WTC11 (cell line): ENCODE measurements at regions not wholly inside any gene's neighbourhood (a gene's known extent, or its start where the extent isn't known, plus 50 kb on each side); places are given as distances from the start of the nearest gene placed in this dataset.

Experiments used
- ATAC-seq: fragments of 200-7000 bp; cut with Tn5 transposase; 2 replicates; pipeline ENCODE4 v1.10.0; 2021; ENCODE audit warnings: mild to moderate bottlenecking, moderate library complexity
- CTCF ChIA-PET: fragments of 300-600 bp; sonication (Branson Sonifier 250); formaldehyde crosslinking; loops from one replicate; lab custom pipeline; 2021; ENCODE audit warnings: antibody characterized with exemption; lab: Charles Lee
- POLR2A ChIA-PET: fragments of 350-600 bp; sonication (Branson Sonifier 250); formaldehyde crosslinking; loops from one replicate; lab custom pipeline; 2021; ENCODE audit warnings: antibody characterized with exemption; lab: Charles Lee
- DNase-seq: peaks from one replicate; pipeline ENCODE4 v3.0.0; 2021; ENCODE audit warnings: low spot score
- H3K27ac Mint-ChIP-seq: 2 replicates; pipeline ENCODE4 v1.8.0; 2021; ENCODE audit warnings: mixed read lengths
- H3K27me3 Mint-ChIP-seq: 2 replicates; pipeline ENCODE4 v1.8.0; 2021; ENCODE audit warnings: low read depth, mild to moderate bottlenecking, moderate library complexity, mixed read lengths
- H3K36me3 Mint-ChIP-seq: 2 replicates; pipeline ENCODE4 v1.8.0; 2021; ENCODE audit warnings: mixed read lengths
- H3K4me1 Mint-ChIP-seq: 2 replicates; pipeline ENCODE4 v1.8.0; 2022; ENCODE audit warnings: mixed read lengths
- H3K4me3 Mint-ChIP-seq: 2 replicates; pipeline ENCODE4 v1.8.0; 2021; ENCODE audit warnings: mild to moderate bottlenecking, moderate library complexity, mixed read lengths
- H3K9me3 Mint-ChIP-seq: 2 replicates; pipeline ENCODE4 v1.8.0; 2021; ENCODE audit warnings: mixed read lengths
- AFF4 ChIP-seq: sonication (generic); formaldehyde crosslinking; IDR thresholded peaks from 2 replicates; pipeline ENCODE4 v1.8.1; 2023; ENCODE audit warnings: mild to moderate bottlenecking, missing genetic modification reagents, borderline replicate concordance
- AR ChIP-seq: fragments of 250-450 bp; sonication (Bioruptor Pico); IDR thresholded peaks from 2 replicates; pipeline ENCODE4 v1.9.0; 2021; ENCODE audit warnings: mild to moderate bottlenecking
- ATF1 ChIP-seq: sonication (generic); formaldehyde crosslinking; IDR thresholded peaks from 2 replicates; pipeline ENCODE4 v1.8.1; 2023; ENCODE audit warnings: mild to moderate bottlenecking, moderate library complexity, missing genetic modification reagents
- ATF3 ChIP-seq: sonication (generic); formaldehyde crosslinking; conservative IDR thresholded peaks from 2 replicates; pipeline ENCODE4 v1.8.1; 2022; ENCODE audit warnings: mild to moderate bottlenecking, missing genetic modification reagents
- CREB1 ChIP-seq: sonication (generic); formaldehyde crosslinking; IDR thresholded peaks from 2 replicates; pipeline ENCODE4 v1.8.0; 2023; ENCODE audit warnings: mild to moderate bottlenecking, missing genetic modification reagents
- E2F5 ChIP-seq: sonication (generic); formaldehyde crosslinking; IDR thresholded peaks from 2 replicates; pipeline ENCODE4 v1.8.1; 2022; ENCODE audit warnings: mild to moderate bottlenecking, moderate library complexity, missing genetic modification reagents
- ELF4 ChIP-seq: sonication (generic); formaldehyde crosslinking; IDR thresholded peaks from 2 replicates; pipeline ENCODE4 v1.8.1; 2022; ENCODE audit warnings: low read depth, mild to moderate bottlenecking, moderate library complexity, missing genetic modification reagents
- EMX1 ChIP-seq: fragments of 250-450 bp; sonication (Bioruptor Pico); IDR thresholded peaks from 2 replicates; pipeline ENCODE4 v1.8.0; 2021; ENCODE audit warnings: mild to moderate bottlenecking
- FOXP4 ChIP-seq: sonication (generic); formaldehyde crosslinking; IDR thresholded peaks from 2 replicates; pipeline ENCODE4 v1.8.0; 2022; ENCODE audit warnings: mild to moderate bottlenecking, missing genetic modification reagents
- GABPB1 ChIP-seq: sonication (generic); formaldehyde crosslinking; IDR thresholded peaks from 2 replicates; pipeline ENCODE4 v1.8.1; 2023; ENCODE audit warnings: mild to moderate bottlenecking, missing genetic modification reagents
- KAT7 ChIP-seq: sonication (generic); formaldehyde crosslinking; IDR thresholded peaks from 2 replicates; pipeline ENCODE4 v1.8.1; 2023; ENCODE audit warnings: missing genetic modification reagents, mild to moderate bottlenecking, borderline replicate concordance
- NFATC4 ChIP-seq: fragments of 250-450 bp; sonication (Bioruptor Pico); IDR thresholded peaks from 2 replicates; pipeline ENCODE4 v1.9.0; 2021; ENCODE audit warnings: mild to moderate bottlenecking
- NFYB ChIP-seq: sonication (generic); formaldehyde crosslinking; conservative IDR thresholded peaks from 2 replicates; pipeline ENCODE4 v1.8.0; 2022; ENCODE audit warnings: low read depth, missing genetic modification reagents
- PRRX2 ChIP-seq: fragments of 250-450 bp; sonication (Bioruptor Pico); IDR thresholded peaks from 2 replicates; pipeline ENCODE4 v1.8.0; 2021; ENCODE audit warnings: mild to moderate bottlenecking
- SOX15 ChIP-seq: fragments of 250-450 bp; sonication (Bioruptor Pico); IDR thresholded peaks from 2 replicates; pipeline ENCODE4 v1.9.0; 2021; ENCODE audit warnings: mild to moderate bottlenecking
- TEAD1 ChIP-seq: sonication (generic); formaldehyde crosslinking; IDR thresholded peaks from 2 replicates; pipeline ENCODE4 v1.8.0; 2022; ENCODE audit warnings: mild to moderate bottlenecking, missing genetic modification reagents
- USF1 ChIP-seq: sonication (generic); formaldehyde crosslinking; IDR thresholded peaks from 2 replicates; pipeline ENCODE4 v1.8.0; 2022; ENCODE audit warnings: mild to moderate bottlenecking, missing genetic modification reagents
- ZNF219 ChIP-seq: sonication (generic); formaldehyde crosslinking; IDR thresholded peaks from 2 replicates; pipeline ENCODE4 v1.8.0; 2023; ENCODE audit warnings: missing genetic modification reagents, mild to moderate bottlenecking, borderline replicate concordance

- TF ChIP-seq AFF4 (CRISPR knock-in tag) (no peak), EMX1 (CRISPR knock-in tag) (no peak)
Observed at GRCh38 chr16:85413691-85414663, 199.1 kb upstream of the GSE1 start (continued).

GRCh38 chr16:85415196-85416090, 197.7 kb upstream of the GSE1 start:
- ChIA-PET POLR2A (interaction anchor here (0.6 kb wide), 1 partner anchor 46 kb away, joined by 3 read pairs; no protein-coding TSS in a partner anchor), CTCF (interaction anchor here (0.5 to 7.9 kb wide), 119 partner anchors 10 to 582 kb away, joined by 3 to 229 read pairs (median 5); partner anchors contain the start of genes CIBAR2, GINS2, GSE1 and KIAA0513)
- DNase-seq (no peak), ATAC-seq (no peak)
- no peaks in the 10 kb centered on the region for H3K36me3 Mint-ChIP-seq
- H3K9me3 Mint-ChIP-seq: peaks cover 3% of the 10 kb centered on the region; the same call in 1 of the 2 replicates
- peaks cover 7% of the 10 kb centered on the region for H3K4me1 Mint-ChIP-seq
- no peaks in the 10 kb centered on the region for H3K27me3 Mint-ChIP-seq
- H3K27ac Mint-ChIP-seq: no peak overlapping the region
- no peak overlapping the region for H3K4me3 Mint-ChIP-seq
- TF ChIP-seq FOXP4: no peak
- no peak for TF ChIP-seq ZNF219 (CRISPR knock-in tag)
- no peak for TF ChIP-seq SOX15
- TF ChIP-seq CREB1 (CRISPR knock-in tag): no peak
- no peak for TF ChIP-seq ATF3 (CRISPR knock-in tag)
- TF ChIP-seq NFATC4 (CRISPR knock-in tag): no peak
- TF ChIP-seq PRRX2 (CRISPR knock-in tag): no peak
- TF ChIP-seq AFF4 (CRISPR knock-in tag): no peak
- TF ChIP-seq USF1: no peak
- no peak for TF ChIP-seq TEAD1 (CRISPR knock-in tag)
- no peak for TF ChIP-seq ELF4 (CRISPR knock-in tag)
- no peak for TF ChIP-seq E2F5
- TF ChIP-seq AR (CRISPR knock-in tag): no peak
- TF ChIP-seq ATF1 (CRISPR knock-in tag): no peak
- TF ChIP-seq NFYB (CRISPR knock-in tag): no peak
- TF ChIP-seq GABPB1: no peak
- TF ChIP-seq KAT7: no peak
